GM21737 (cell line): ENCODE measurements at regions not wholly inside any gene's neighbourhood (a gene's known extent, or its start where the extent isn't known, plus 50 kb on each side); places are given as distances from the start of the nearest gene placed in this dataset.

Source experiments
- ATAC-seq: cut with Tn5 transposase; IDR thresholded peaks from one replicate; pipeline ENCODE4 v1.9.1; 2021; ENCODE audit warnings: mild to moderate bottlenecking, moderate library complexity; ENCODE audit not compliant: unreplicated experiment

DNA sequence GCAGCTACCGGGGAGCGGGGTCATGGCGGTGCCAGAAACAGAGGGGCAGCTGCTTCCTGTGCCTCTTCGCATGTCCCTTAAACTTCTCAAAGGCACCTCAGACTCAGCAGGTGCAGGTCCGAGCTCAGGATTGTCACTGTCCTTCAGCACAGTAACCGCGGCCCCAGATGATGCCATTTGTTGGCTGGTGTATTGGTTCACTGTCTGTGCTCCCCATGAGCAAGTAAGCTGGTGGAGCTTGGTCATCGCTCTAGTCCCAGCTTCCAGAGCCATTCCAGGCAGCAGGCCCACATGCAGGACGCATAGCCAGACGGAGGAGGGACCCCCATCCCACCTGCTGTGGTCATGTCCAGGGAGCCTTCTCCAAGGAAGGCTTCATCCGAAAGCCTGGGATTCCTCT is 154.0 kb upstream of the AJAP1 start:
- ATAC-seq, result no peak

DNA sequence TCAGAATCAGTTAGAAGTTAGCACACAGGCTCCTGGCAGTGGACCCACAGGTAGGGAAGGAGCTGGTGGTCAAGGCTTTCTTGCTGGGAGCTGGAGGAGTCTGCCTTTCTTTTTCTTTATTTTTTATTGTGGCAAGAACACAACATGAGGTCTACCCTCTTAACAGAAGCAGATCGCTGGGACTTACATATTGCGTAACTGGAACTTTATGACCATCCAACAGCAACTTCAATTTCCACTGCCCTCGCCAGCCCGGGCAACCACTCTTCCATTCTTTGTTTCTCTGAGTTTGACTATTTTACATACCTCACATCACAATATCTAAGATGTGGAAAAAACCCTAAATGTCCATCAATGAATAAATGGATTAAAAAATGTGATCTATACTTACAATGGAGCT is 147.8 kb upstream of the AJAP1 start:
- no peak for ATAC-seq

DNA sequence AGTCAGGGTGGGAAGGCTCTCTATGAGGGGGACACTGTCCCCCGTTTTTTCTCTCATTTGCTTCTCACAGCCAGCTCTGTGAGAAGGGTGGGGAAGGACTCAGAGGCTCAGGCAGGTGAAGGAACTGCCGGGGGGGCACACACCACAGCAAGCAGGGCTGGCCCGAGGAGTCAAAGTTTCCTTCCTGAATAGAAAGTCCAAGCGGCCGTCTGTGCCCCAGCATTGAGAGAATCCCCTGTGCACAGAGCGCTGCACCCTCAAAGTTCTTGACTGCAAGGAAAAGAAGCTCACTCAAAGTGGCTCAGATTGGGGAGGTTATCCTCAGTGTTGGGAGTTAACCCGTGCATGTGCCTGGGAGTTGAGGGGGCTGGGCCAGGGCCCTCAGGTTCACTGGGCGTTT is 145.2 kb upstream of the AJAP1 start:
- no peak for ATAC-seq

DNA sequence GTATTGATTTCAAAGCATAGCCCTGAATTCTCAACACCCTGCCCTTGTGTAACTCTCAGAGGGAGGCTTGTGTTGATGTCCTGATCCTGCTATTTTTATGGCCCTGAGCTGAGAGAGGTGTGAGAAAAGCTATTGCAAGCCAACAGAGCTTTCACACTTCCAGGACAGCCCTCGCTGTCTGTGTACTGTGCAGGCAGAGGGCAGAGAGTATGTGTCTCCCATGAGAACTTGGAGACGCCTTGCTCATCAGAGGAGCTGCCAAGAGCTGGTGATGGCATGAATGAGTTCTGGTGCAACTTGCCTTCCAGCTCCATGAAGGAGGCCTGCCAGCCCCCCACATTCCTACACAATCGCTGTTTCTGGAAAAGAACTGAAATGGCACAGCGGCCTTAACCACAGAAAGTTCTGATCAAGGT is 144.1 kb upstream of the AJAP1 start:
- no peak for ATAC-seq

DNA sequence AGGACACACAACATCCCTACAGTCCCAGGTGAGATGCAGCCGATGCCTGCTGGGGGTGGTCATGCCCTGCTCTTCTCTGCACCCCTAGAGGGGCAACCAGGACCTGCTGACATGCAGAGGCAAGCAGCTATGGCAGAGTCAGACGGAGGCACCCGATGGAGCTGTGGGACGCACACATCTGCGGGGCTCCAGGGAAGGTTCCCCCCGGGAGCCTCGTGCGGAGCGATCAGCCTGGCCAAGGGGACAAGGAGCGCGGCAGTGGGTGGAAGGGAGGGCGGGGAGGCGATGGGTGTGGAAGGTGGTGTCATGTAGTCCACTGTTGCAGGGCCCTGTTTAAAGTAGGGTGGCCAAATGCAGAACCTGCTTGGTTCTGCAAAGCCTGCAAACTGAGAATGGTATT is 143.0 kb upstream of the AJAP1 start:
- no peak for ATAC-seq

DNA sequence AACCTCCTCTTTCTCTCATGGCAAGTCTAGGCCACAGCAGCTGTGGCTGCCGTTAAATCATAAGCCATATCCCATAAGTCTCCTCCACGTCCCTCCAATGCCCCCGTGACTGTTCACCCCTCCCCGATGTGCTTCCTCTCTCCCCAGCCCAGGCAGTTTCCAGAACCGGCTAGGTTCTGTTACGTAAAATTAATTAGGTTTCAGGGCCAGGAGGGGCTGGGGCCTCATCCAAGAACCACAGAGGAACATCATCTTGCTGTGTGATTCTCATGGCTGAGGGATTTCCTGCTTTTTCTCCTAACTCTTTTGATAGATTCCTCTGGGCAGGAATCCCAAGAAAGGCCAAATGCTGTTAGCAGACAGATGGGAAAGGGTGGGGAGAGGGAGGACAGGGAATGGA is 141.8 kb upstream of the AJAP1 start:
- no peak for ATAC-seq

DNA sequence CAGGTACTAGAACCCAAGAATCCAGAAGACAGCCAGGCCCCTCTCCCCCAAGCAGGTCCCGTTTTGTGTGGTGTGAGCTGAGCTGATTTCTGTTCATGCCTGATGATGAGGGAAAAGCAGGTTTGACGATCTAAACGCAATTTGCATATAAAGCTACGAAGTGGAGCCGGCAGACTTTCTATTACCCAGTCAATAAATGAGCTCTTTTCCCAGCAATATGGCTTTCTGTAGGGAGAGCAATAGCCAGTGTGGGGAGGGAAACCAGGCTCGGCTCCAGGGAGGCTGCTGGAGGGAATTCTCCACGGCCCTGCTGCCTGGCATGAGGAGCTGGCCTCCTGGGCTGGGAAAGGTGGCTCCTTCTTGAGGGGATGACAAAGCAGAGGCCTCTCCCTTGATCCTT is 140.7 kb upstream of the AJAP1 start:
- ATAC-seq, result no peak

DNA sequence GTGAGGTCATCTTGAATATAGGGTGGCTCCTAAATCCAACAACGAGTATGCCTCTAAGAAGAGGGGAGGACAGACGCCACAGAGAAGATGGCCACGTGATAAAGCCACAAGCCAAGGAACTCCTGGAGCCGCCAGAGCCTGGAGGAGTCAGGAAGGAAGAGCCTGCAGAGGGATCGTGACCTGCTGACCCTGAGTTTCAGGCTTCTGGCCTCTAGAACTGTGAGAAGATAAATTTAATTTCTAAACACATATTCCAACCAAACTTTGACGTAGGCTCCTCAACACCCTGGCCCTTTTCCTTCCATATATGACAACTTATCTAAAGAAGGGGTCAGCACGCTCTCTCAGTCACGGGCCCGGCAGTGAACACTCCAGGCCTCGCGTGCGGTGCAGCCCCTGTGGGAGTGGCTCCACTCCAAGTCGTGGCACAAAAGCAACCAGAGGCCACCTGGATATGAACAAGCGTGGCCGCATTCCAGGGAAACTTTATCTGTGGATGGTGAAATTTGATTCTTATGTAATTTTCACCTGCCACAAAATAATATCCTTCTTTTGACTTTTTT is 138.6 kb upstream of the AJAP1 start:
- ATAC-seq, result no peak

DNA sequence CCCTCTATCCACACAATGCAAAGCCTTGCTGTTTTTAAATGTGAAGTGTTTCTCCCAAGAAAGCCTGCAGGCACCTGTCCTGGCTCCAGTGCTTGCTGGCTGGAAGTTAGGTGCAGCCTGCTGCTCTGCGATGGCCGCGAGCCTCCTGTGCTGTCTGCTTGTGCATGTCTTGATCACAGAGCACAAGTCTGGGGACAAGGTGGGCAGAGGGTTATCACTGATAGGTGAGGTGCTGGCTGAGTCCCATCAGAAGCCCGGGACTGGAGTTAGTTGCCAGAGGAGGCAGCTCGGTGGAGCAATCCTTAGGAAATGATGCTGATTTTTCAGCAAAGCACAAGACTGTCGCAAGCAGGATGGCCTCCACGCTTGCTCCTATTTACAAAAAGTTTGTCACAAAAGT is 137.8 kb upstream of the AJAP1 start:
- no peak for ATAC-seq

DNA sequence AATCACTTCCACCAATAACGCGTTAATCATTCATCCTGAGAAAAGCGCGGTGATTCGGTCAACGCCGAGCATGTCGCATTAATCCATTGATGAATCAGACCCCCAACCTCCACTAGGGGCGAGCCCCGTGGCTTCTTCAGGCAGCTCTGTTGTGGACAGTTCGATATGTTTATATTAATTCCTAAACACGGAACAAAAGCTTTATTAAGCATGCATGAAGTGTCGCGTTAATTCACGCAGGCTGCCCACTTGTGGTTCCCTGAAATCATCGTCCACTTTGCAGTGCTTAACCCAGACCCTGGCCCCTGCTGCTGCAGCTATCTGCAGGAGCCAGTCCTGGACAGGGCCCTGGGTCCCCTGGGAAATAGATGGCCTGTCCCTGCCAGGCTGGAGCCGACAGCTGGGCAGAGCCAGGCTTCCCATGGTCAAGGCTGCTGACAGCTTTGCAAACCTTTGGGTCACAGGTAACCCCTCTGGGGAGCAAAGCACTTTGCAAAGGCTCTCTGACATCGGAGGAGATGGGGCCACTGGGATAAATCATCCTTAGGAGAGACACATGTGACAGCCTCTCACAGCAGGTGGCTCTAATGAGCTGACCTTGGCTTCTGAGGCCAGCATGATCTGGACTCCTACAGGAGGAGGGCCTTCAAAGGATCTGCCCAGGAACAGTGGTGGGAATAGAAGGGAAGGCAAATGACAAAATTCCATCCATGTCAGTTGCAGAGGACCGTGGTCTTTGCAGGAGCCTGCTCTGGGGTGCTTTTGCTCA is 137.0 kb upstream of the AJAP1 start:
- ATAC-seq, result no peak

DNA sequence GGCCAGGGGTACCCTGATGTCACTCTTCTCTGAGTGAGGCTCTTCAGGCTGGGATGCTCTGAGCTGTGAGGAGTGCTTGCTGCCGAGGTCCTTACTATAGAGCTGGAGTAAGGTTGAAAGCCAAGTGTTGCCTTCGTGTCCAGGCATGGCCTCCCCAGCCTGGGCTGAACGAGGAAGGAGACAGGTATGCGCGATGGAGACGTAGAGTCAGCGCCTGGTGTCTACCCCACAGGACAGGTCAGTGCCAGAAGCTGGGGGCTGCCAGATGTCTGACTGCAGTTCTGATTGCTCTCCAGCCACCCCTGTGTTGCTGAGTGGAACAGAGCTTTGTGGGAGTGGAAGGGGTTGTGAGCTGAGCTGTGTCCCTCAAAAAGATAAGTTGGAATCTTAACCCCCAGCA is 135.8 kb upstream of the AJAP1 start:
- no peak for ATAC-seq

DNA sequence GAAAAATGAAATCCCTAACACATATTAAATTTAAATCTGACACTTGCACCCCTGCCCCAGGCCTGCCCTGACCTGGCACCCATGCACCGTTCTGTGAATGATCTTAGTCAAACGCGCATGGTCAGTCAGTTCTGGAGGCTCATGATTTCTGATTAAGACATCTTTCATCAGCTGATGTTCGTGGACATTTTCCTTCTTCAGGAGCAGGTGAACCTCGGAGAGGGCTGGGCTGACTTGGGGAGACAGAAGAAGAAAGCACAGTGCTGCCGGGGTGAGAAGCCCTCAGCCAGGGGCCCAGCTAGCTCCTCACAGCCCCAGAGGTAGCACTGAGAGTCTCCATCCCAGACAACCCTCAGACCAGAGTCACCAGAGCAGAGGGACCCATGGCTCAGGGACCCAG is 134.5 kb upstream of the AJAP1 start:
- no peak for ATAC-seq

DNA sequence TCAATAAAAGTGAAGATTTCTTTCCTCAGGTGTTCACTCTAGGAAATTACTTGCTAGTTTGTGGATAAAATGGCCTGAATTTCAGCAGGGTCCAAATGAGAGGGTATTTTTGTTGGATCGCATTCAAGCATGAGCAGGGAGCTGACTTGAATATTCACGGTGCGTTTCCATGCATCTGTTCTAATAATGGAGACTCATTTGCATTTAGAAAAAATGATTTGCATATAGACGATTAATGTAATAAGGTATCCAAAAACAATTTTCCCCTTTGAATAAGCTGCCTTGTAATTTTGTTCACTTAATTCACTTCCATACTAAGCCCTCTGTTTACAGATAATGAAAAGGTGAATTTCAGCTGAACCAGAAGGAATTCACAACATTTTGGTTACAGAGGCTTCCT is 130.9 kb upstream of the AJAP1 start:
- no peak for ATAC-seq

DNA sequence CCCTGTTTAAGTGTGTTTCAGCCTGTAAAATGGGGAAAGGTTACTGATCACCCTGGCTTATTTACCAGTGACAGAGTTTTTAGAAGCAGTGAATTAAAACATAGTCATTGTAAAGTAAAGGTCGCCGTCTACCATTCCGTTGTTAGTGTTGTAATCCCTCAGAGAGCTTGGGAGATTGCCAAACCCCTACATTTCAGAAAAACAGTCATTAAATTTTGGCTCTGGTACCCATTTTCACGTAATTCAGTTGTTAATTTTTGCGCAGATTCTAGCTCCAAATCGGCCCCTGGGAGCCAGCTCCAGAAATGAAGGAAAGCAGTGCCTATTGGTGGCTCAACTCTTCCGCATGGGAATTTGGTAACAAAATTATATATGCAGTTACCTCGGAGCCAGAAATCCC is 127.7 kb upstream of the AJAP1 start:
- no peak for ATAC-seq

DNA sequence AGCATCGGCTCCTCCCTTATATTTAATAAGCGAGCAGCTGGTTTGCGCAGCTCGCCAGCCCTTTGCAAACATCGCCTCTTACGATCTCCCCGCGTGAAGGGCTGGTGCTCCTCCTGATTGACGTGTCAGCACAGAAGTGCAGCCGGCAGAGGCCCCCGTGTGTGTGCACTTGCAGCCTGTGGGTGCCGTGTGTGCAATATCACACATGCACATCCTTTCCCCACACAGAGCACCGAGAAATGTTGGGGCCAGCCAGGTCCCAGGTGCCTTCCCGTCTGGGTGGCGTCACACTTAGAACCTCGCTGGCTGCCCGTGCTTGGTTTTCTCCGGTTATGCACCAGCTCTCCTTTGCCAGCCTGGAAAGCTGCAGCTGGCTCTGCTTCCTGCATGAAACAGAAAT is 126.6 kb upstream of the AJAP1 start:
- no peak for ATAC-seq

DNA sequence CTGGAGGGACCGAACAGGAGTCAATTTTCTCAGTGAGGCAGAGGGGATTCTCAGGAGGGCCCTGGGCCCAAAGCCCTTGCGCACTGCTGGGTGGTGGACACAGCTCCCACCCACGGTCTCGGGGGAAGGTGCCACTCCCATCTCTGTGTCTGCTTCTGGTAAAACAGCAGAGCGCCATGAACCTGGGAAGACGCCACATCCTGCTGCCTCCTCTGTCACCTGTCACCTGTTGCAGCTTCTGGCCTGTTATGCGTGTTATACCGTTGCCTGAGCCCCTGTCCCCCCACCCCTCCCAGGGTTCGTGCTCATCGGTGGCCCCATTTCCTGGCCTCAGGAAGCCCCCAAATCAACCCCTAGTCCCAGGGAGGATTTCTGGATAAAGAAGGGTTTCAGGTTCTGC is 125.8 kb upstream of the AJAP1 start:
- no peak for ATAC-seq

DNA sequence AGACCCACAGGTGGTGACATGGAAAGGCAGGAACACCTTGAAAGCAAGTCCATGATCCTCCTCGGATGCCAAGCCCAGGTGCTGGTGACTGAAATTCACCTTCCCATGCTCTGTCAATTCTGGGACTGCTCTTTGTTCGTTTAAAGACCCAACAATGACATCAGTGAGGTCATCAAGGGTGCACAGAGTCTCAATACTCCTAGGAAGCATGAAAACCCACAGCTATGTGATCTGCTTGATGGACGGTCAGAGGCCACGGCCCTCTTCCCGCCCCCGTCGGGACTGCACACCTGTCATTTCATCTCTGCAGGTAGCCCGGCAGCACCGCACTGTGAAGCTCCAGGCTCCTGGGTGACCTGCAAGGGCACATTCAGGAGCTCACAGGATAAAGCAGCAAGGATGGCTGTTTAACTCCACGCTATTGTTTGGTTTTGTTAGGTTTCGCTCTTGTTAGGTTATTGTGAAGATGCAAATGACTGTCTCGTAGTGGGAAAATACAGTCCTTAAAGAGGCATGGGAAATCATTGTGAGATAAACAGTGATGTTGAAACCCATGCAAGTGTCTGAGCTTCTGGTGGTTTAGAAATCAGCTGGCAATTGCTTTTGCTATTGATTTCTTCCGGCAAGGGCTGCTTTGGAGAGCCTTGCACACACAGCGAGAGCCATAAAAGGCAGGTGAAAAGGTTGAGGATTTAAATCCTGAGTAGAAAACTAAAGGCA is 124.8 kb upstream of the AJAP1 start:
- ATAC-seq, result no peak

DNA sequence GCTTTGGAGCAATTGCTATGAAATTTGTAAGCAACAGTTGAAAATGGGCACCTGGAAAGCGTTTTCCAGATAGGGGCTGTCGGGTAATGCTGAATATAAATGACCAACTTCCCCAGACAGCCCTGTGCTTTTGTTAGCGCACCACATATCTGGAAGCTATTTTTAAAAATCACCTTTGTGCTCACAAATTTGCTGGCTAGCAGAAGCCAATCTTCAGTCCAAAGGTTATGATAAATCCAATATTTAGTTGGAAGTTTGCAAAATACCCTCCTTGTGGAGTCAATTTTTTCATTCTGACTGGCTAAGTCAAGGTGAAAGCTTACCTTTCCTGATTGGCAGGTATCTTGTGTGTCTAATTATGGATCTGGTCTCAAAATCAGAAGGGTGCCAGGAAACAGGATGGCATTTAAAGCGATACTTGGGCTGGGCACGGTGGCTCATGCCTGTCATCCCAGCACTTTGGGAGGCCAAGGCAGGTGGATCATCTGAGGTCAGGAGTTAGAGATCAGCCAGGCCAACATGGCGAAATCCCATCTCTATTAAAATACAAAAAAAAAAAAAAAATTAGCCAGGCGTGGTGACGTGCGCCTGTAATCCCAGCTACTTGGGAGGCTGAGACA is 124.1 kb upstream of the AJAP1 start:
- ATAC-seq, result no peak

DNA sequence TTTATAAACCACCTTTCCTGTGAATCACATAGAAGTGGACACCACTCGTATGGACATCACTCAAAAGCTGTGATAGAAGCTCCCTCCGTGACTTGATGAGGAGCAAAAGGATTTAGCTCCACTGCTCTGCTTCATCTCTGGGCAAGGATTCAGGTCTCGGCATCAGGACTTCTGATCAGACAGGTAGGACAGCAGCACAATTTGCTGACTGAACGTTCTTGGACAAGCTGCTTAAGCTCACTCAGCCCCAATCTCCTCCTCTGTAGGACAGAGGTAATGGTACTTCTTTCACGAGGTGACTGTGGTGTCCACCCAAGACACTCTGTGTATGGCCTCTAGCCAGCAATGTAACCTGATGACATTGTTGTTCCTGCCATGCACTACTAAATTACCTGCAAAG is 122.6 kb upstream of the AJAP1 start:
- ATAC-seq, result no peak

DNA sequence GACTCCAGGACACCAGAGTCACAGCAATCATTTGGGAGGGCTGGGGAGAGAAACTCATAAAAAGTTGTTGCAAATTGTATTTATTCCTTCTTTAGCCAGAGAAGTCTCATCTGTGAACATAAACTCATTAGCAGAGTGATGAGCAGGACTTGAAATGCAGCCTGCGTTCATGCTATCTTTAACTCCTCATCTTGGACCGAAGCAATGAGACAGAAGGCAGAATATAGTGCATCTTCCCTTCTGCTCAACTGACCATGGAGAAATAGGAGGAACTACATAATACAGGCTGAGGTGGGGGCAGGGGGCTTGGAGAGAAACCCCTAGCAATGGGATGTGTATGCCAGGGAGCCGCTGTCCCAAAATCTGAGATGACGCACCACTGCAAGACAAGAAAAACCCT is 121.8 kb upstream of the AJAP1 start:
- no peak for ATAC-seq

DNA sequence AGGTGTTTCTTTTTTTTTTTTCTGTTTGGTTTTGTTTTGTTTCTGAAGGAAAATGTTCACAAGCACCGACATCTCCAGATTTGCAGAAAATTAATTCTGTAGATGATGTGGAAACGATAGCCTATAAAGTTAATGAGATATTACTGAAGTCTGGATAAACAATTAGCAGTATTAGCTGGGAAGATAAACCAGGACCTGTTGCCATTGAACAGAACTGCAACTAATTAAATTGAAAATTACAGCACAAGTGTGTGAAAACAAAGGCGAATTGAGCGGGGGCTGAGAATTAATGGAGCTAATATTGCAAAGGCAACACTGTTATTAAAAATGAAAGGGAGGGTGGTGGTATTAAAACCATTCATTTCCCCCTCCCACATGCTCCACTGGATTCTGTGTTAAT is 107.5 kb upstream of the AJAP1 start:
- ATAC-seq, result no peak

DNA sequence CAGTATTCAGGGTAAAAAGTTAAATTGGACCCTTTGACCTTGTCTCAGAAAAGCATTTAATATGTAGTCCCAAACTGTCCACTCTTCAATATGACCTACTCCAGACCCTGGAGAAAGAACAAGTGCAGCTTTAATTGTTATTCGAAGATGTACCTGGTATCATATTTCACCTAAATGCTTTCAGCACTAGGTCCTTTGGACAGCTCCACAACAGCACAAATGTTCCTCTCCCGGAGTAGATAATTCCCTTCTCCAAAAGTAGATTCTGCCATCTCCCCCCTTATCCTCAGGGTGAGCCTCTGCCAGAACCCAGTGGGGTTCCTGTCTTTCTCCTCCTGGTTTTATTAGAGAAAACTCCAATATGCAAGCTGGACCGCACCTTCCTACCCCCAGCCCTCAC is 104.5 kb upstream of the AJAP1 start:
- no peak for ATAC-seq
